GM19455 (cell line): ENCODE measurements at regions not wholly inside any gene's neighbourhood (a gene's known extent, or its start where the extent isn't known, plus 50 kb on each side); places are given as distances from the start of the nearest gene placed in this dataset.
A peak's percentile ranks its signal among the peaks of the same experiment; 100 is the strongest.
"Not testable (repeated sequence)": the region's sequence is repeated elsewhere in the genome, so short reads cannot be mapped to it uniquely, and the experiment has no call there.

Experiments
- ATAC-seq: cut with Tn5 transposase; IDR thresholded peaks from one replicate; pipeline ENCODE4 v1.9.1; 2021; ENCODE audit not compliant: unreplicated experiment

GRCh38 chr2:64742678-64743077, 89.0 kb upstream of the SERTAD2 start:
- ATAC-seq, result no peak

GRCh38 chr2:64743739-64744330, 90.1 kb upstream of the SERTAD2 start:
- no peak for ATAC-seq

- ATAC-seq, result no peak
These were observed 91.8 kb upstream of the SERTAD2 start for GRCh38 chr2:64745562-64745961.

GRCh38 chr2:64747690-64748091, 94.0 kb upstream of the SERTAD2 start:
- not testable (repeated sequence) for ATAC-seq

- no peak for ATAC-seq
These were observed 94.4 kb upstream of the SERTAD2 start for GRCh38 chr2:64748147-64748546.

- ATAC-seq, result no peak
These were observed 94.8 kb upstream of the SERTAD2 start for GRCh38 chr2:64748561-64748960.

- ATAC-seq, result no peak
These were observed 95.7 kb upstream of the SERTAD2 start for GRCh38 chr2:64749446-64749845.

GRCh38 chr2:64750001-64750816, 96.5 kb upstream of the SERTAD2 start:
- no peak for ATAC-seq

GRCh38 chr2:64750817-64751285, 97.1 kb upstream of the SERTAD2 start:
- ATAC-seq, result peak; percentile 90

GRCh38 chr2:64751286-64752260, 97.9 kb upstream of the SERTAD2 start:
- peak; percentile 83 for ATAC-seq

- no peak for ATAC-seq
These were observed 99.7 kb upstream of the SERTAD2 start for GRCh38 chr2:64753399-64753798.

GRCh38 chr2:64754570-64754969, 100.9 kb upstream of the SERTAD2 start:
- ATAC-seq, result no peak

GRCh38 chr2:64757126-64757525, 103.4 kb upstream of the SERTAD2 start:
- no peak for ATAC-seq

GRCh38 chr2:64760128-64760527, 106.4 kb upstream of the SERTAD2 start:
- ATAC-seq, result no peak

- no peak for ATAC-seq
These were observed 108.7 kb upstream of the SERTAD2 start for GRCh38 chr2:64762301-64762997.

GRCh38 chr2:64763126-64763525, 109.4 kb upstream of the SERTAD2 start:
- ATAC-seq, result no peak

GRCh38 chr2:64765160-64765805, 111.6 kb upstream of the SERTAD2 start:
- no peak for ATAC-seq

- no peak for ATAC-seq
These were observed 113.3 kb upstream of the SERTAD2 start for GRCh38 chr2:64766841-64767669.
